Posterior cingulate gyrus (tissue), 11 donors: ENCODE measurements at regions not wholly inside any gene's neighbourhood (a gene's known extent, or its start where the extent isn't known, plus 50 kb on each side); places are given as distances from the start of the nearest gene placed in this dataset.
"Not testable (repeated sequence)": the region's sequence is repeated elsewhere in the genome, so short reads cannot be mapped to it uniquely, and the experiment has no call there.

Source experiments
- DNase-seq, 10 donors: peaks; one replicate each; pipeline versions ENCODE4 v3.0.0 to v3.0.0-alpha.2; 2020 to 2021; ENCODE audit warnings: mixed read lengths in 3 of 10
- intact Hi-C: fragments of 100-400 bp; cut with DNase I; formaldehyde crosslinking; loops from one replicate; pipeline ENCODE4 v1.15.1; 2023

GRCh38 chr12:100083308-100083707, 59.4 kb downstream of the BLTP3B start:
- intact Hi-C loops: no loop called here
- DNase-seq: no peak

GRCh38 chr12:100078777-100079176, 63.9 kb downstream of the BLTP3B start:
- intact Hi-C loops, DNase-seq: not testable (repeated sequence)

GRCh38 chr12:100077367-100077766, 65.3 kb downstream of the BLTP3B start:
- no peak for DNase-seq
- intact Hi-C loops: no loop called here

- intact Hi-C loops: no loop called here
- DNase-seq: no peak
Observed at GRCh38 chr12:100075598-100075997, 67.1 kb downstream of the BLTP3B start.

DNA sequence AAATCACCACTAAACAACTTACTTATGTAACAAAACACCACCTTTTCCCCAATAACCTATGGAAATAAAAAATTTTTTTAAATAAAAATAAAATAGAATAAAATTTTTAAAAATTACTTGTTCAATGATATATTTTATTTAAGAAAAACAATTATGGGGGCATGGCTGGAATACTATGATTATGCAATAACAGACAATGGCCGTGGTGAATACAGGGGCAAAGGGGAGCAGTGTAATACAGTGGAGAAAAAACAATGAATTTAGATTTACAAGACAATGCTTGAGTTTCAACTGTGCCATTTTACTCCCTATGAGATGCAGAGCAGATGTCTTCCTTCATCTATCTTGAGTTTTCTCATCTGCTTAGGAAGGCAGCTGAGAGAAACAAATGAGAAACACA, 72.9 kb downstream of the BLTP3B start:
- intact Hi-C loops: no loop called here
- no peak for DNase-seq

GRCh38 chr12:100068305-100068704, 74.4 kb downstream of the BLTP3B start:
- intact Hi-C loops: no loop called here
- DNase-seq: no peak

GRCh38 chr12:100061814-100062213, 77.1 kb upstream of the ANKS1B start:
- intact Hi-C loops: no loop called here
- peak in 1 of 10 donors; percentile 3 for DNase-seq

DNA sequence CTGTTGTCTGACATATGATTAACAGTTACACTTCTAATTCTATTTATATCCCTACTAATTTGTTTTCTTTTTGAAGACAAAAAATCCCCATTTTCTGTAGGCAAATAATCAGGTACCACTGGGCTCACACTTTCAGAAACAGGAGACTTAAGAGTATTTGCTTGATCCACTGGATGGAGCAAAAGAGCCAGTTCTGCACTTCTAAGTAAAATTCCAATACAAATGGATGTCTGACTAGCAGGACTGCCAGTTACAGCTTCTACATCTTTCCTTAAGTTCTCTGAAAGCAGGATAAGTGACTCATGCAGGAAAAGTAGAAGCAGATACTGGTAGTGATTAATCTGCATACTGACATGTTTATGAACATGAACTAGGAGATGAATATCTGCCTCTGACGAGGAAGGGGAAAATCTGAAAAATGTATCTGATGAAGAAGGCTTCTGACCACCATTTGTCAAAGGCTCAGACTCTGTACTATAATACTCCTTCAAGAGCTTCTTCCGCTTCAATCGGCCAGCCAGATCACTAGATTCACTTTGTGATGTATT, 73.8 kb upstream of the ANKS1B start:
- DNase-seq: no peak
- intact Hi-C loops: no loop called here

GRCh38 chr12:100046202-100046601, 61.5 kb upstream of the ANKS1B start:
- DNase-seq, intact Hi-C loops: not testable (repeated sequence)

- no peak for DNase-seq
- intact Hi-C loops: no loop called here
Observed at GRCh38 chr12:100044266-100044665, 59.5 kb upstream of the ANKS1B start.

DNA sequence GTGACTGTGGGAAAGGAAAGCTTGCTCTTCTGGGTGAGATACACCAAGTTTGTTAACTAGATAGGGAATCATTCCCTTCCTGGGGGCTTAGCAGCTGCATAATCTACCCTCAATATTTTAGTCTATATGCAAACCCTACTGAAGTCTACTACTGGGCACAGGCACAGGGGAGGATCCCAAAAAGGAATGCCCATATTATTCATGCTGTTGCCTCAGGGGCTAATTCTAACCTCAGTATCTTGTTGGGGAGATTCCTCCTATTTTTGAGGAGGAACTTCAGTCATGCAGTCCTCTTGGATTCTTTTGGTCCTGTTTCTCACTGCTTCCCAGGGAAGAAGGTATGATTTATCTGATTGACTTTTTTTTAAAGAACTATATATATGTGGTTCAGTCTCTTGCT, 58.9 kb upstream of the ANKS1B start:
- intact Hi-C loops: no loop called here
- DNase-seq: no peak
